Liver (tissue), 8 donors: ENCODE measurements at regions not wholly inside any gene's neighbourhood (a gene's known extent, or its start where the extent isn't known, plus 50 kb on each side); places are given as distances from the start of the nearest gene placed in this dataset.
A peak's percentile ranks its signal among the peaks of the same experiment; 100 is the strongest.

Source experiments
- DNase-seq: peaks from one replicate; pipeline ENCODE4 v3.0.0-alpha.2; 2017; ENCODE audit warnings: low spot score
- H3K27ac ChIP-seq, 2 donors: one replicate each; pipeline ENCODE4 v1.7.0; 2013; ENCODE audit warnings: inconsistent platforms in 2 of 2, low read length in 2 of 2, control low read depth in 1 of 2, low read depth in 1 of 2, mild to moderate bottlenecking in 1 of 2
- H3K27me3 ChIP-seq, 4 donors: one replicate each; pipeline versions ENCODE4 v1.6.1 to v1.7.0; 2013; ENCODE audit warnings: low read length in 3 of 4, inconsistent platforms in 1 of 4, mild to moderate bottlenecking in 1 of 4, moderate library complexity in 1 of 4; ENCODE audit not compliant: control insufficient read depth in 4 of 4, insufficient read depth in 4 of 4
- H3K36me3 ChIP-seq, 4 donors: one replicate each; pipeline versions ENCODE4 v1.6.1 to v1.7.0; 2013; ENCODE audit warnings: low read length in 3 of 4, mild to moderate bottlenecking in 3 of 4, low read depth in 1 of 4, moderate library complexity in 1 of 4; ENCODE audit not compliant: control insufficient read depth in 4 of 4, insufficient read depth in 3 of 4
- H3K4me1 ChIP-seq, 4 donors: one replicate each; pipeline versions ENCODE4 v1.6.1 to v1.7.0; 2013; ENCODE audit warnings: low read length in 3 of 4, mild to moderate bottlenecking in 3 of 4, moderate library complexity in 1 of 4; ENCODE audit not compliant: control insufficient read depth in 4 of 4, insufficient read depth in 4 of 4
- H3K4me3 ChIP-seq, 3 donors: one replicate each; pipeline versions ENCODE4 v1.6.1 to v1.7.0; 2013; ENCODE audit warnings: low read length in 3 of 3, control low read depth in 1 of 3, low read depth in 1 of 3, mild to moderate bottlenecking in 1 of 3
- H3K9ac ChIP-seq, 2 donors: one replicate each; pipeline ENCODE4 v1.7.0; 2013; ENCODE audit warnings: low read length in 2 of 2, mild to moderate bottlenecking in 2 of 2, moderate library complexity in 2 of 2, control low read depth in 1 of 2, low read depth in 1 of 2
- H3K9me3 ChIP-seq, 4 donors: one replicate each; pipeline versions ENCODE4 v1.6.1 to v1.7.0; 2013; ENCODE audit warnings: low read length in 3 of 4; ENCODE audit not compliant: control insufficient read depth in 4 of 4
- ATF3 ChIP-seq: IDR thresholded peaks from 2 replicates; pipeline ENCODE4 v1.6.1; 2016; ENCODE audit warnings: antibody characterized with exemption
- EGR1 ChIP-seq, 2 donors: IDR thresholded peaks; 2 replicates each; pipeline ENCODE4 v1.6.1; 2016 to 2018; ENCODE audit warnings: antibody characterized with exemption in 2 of 2, low read depth in 2 of 2
- FOXA1 ChIP-seq: IDR thresholded peaks from 2 replicates; pipeline ENCODE4 v1.6.1; 2016; ENCODE audit warnings: antibody characterized with exemption
- GABPA ChIP-seq, 2 donors: IDR thresholded peaks in 1 of 2; conservative IDR thresholded peaks in 1 of 2; 2 replicates each; pipeline ENCODE4 v1.6.1; 2016; ENCODE audit warnings: antibody characterized with exemption in 2 of 2, mild to moderate bottlenecking in 1 of 2, moderate library complexity in 1 of 2
- HNF4A ChIP-seq, 2 donors: conservative IDR thresholded peaks; 2 replicates each; pipeline ENCODE4 v1.6.1; 2016; ENCODE audit warnings: antibody characterized with exemption in 2 of 2, mild to moderate bottlenecking in 2 of 2
- HNF4G ChIP-seq: IDR thresholded peaks from 2 replicates; pipeline ENCODE4 v1.6.1; 2016; ENCODE audit warnings: antibody characterized with exemption
- JUND ChIP-seq, 2 donors: IDR thresholded peaks; 2 replicates each; pipeline ENCODE4 v1.6.1; 2016; ENCODE audit warnings: antibody characterized with exemption in 2 of 2
- NR2F2 ChIP-seq: IDR thresholded peaks from 2 replicates; pipeline ENCODE4 v1.6.1; 2016; ENCODE audit warnings: antibody characterized with exemption
- RAD21 ChIP-seq, 2 donors: IDR thresholded peaks; 2 replicates each; pipeline ENCODE4 v1.6.1; 2016; ENCODE audit warnings: antibody characterized with exemption in 2 of 2, mild to moderate bottlenecking in 2 of 2
- RXRA ChIP-seq, 2 donors: IDR thresholded peaks; 2 replicates each; pipeline ENCODE4 v1.6.1; 2017 to 2018; ENCODE audit warnings: antibody characterized with exemption in 2 of 2, mild to moderate bottlenecking in 1 of 2
- SP1 ChIP-seq: IDR thresholded peaks from 2 replicates; pipeline ENCODE4 v1.6.1; 2018; ENCODE audit warnings: antibody characterized with exemption, mild to moderate bottlenecking
- YY1 ChIP-seq: IDR thresholded peaks from 2 replicates; pipeline ENCODE4 v1.6.1; 2016; ENCODE audit warnings: antibody characterized with exemption, mild to moderate bottlenecking
- WGBS: extraction: QIAGEN DNeasy Blood & Tissue Kit; methylation state at CpG from one replicate; pipeline ENCODE4 v1.1.7; 2013; 5-methylcytosine and 5-hydroxymethylcytosine counted together
- TF ChIP-seq, protein P1 (sequence below): IDR thresholded peaks from 2 replicates; pipeline ENCODE4 v1.6.1; 2016; ENCODE audit warnings: antibody characterized with exemption
- TF ChIP-seq, protein P2 (sequence below): fragments of 150-350 bp; IDR thresholded peaks from 2 replicates; pipeline ENCODE4 v1.5.1; 2017; ENCODE audit warnings: improper control_type of control experiment, low read depth, low read length; ENCODE audit not compliant: missing input control
- TF ChIP-seq, protein P3 (sequence below): IDR thresholded peaks from 2 replicates; pipeline ENCODE4 v1.6.1; 2016; ENCODE audit warnings: antibody characterized with exemption
- TF ChIP-seq, protein P4 (sequence below): IDR thresholded peaks from 2 replicates; pipeline ENCODE4 v1.6.1; 2016; ENCODE audit warnings: antibody characterized with exemption, mild to moderate bottlenecking
- donor health status: healthy.
- donor health status: healthy.
- donor health status: healthy.
- donor health status: healthy.
- donor health status: healthy.

DNA sequence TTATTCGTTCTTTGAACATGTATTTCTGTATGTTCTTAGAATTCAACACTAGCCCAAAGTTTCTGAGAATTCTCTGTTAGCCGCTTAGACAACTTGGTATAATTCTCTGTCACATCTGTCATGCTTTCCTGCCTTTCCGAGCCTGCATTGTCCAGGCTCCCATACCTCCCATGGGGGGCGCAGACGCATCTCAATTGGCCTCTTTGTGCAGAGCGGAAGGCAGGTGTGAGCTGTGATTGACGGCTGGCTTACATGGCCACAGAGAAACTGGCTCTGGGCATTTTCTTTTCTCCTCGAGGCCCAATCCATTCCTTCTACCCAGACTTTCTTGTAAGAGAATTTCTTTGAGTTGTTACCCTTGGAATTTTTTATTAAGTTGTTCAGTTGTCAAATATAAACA is 132.7 kb upstream of the SESN3 start:
- Histone ChIP-seq H3K4me3 (no peak overlapping the region), H3K27ac (no peak overlapping the region), H3K27me3 (no peaks in the 10 kb centered on the region), H3K36me3 (no peaks in the 10 kb centered on the region), H3K9ac (no peak overlapping the region), H3K9me3 (no peaks in the 10 kb centered on the region), H3K4me1 (peaks cover 5 to 24% (median 15%) of the 10 kb centered on the region in 4 donors)
- TF ChIP-seq, protein P1, sequence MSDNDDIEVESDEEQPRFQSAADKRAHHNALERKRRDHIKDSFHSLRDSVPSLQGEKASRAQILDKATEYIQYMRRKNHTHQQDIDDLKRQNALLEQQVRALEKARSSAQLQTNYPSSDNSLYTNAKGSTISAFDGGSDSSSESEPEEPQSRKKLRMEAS, result no peak
- no peak for TF ChIP-seq JUND (IDR thresholded peaks at IDR 0.05)
- TF ChIP-seq, protein P2, sequence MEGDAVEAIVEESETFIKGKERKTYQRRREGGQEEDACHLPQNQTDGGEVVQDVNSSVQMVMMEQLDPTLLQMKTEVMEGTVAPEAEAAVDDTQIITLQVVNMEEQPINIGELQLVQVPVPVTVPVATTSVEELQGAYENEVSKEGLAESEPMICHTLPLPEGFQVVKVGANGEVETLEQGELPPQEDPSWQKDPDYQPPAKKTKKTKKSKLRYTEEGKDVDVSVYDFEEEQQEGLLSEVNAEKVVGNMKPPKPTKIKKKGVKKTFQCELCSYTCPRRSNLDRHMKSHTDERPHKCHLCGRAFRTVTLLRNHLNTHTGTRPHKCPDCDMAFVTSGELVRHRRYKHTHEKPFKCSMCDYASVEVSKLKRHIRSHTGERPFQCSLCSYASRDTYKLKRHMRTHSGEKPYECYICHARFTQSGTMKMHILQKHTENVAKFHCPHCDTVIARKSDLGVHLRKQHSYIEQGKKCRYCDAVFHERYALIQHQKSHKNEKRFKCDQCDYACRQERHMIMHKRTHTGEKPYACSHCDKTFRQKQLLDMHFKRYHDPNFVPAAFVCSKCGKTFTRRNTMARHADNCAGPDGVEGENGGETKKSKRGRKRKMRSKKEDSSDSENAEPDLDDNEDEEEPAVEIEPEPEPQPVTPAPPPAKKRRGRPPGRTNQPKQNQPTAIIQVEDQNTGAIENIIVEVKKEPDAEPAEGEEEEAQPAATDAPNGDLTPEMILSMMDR, result no peak
- TF ChIP-seq RAD21 (IDR thresholded peaks at IDR 0.05), result no peak
- no peak for TF ChIP-seq GABPA (IDR thresholded peaks at IDR 0.05 in 1 of 2, conservative IDR thresholded peaks at IDR 0.05 in 1 of 2)
- TF ChIP-seq, protein P3, sequence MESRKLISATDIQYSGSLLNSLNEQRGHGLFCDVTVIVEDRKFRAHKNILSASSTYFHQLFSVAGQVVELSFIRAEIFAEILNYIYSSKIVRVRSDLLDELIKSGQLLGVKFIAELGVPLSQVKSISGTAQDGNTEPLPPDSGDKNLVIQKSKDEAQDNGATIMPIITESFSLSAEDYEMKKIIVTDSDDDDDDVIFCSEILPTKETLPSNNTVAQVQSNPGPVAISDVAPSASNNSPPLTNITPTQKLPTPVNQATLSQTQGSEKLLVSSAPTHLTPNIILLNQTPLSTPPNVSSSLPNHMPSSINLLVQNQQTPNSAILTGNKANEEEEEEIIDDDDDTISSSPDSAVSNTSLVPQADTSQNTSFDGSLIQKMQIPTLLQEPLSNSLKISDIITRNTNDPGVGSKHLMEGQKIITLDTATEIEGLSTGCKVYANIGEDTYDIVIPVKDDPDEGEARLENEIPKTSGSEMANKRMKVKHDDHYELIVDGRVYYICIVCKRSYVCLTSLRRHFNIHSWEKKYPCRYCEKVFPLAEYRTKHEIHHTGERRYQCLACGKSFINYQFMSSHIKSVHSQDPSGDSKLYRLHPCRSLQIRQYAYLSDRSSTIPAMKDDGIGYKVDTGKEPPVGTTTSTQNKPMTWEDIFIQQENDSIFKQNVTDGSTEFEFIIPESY, result no peak
- no peak for TF ChIP-seq RXRA (IDR thresholded peaks at IDR 0.05)
- TF ChIP-seq, protein P4, sequence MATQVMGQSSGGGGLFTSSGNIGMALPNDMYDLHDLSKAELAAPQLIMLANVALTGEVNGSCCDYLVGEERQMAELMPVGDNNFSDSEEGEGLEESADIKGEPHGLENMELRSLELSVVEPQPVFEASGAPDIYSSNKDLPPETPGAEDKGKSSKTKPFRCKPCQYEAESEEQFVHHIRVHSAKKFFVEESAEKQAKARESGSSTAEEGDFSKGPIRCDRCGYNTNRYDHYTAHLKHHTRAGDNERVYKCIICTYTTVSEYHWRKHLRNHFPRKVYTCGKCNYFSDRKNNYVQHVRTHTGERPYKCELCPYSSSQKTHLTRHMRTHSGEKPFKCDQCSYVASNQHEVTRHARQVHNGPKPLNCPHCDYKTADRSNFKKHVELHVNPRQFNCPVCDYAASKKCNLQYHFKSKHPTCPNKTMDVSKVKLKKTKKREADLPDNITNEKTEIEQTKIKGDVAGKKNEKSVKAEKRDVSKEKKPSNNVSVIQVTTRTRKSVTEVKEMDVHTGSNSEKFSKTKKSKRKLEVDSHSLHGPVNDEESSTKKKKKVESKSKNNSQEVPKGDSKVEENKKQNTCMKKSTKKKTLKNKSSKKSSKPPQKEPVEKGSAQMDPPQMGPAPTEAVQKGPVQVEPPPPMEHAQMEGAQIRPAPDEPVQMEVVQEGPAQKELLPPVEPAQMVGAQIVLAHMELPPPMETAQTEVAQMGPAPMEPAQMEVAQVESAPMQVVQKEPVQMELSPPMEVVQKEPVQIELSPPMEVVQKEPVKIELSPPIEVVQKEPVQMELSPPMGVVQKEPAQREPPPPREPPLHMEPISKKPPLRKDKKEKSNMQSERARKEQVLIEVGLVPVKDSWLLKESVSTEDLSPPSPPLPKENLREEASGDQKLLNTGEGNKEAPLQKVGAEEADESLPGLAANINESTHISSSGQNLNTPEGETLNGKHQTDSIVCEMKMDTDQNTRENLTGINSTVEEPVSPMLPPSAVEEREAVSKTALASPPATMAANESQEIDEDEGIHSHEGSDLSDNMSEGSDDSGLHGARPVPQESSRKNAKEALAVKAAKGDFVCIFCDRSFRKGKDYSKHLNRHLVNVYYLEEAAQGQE, result no peak
- TF ChIP-seq HNF4G, result no peak
- no peak for TF ChIP-seq FOXA1
- no peak for DNase-seq
- WGBS, result 92% methylated on average over 8 of the region's 8 CpGs

DNA sequence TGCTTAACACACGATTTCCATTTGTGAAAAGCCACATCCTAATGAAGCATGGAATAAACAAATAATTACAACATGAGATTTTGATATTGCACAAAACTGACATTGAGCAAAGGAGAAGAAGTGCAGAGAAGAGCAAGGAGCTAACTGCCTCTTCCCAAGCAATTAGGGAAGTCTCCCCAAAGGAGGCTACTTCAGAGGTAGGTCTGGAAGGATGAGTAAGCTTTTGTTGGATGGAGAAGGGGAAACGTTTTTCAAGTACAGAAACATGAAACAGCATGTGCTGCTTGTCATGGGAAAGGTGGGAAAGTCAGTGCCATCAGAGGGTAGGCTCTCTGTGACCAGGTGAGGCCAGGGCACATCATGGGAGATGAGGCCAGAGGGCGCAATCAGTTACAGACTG is 132.2 kb upstream of the SESN3 start:
- TF ChIP-seq EGR1 (IDR thresholded peaks at IDR 0.05; ENCODE audit: low read depth in 2 of 2), result no peak
- peak in 1 of 2 donors; percentile 14 for TF ChIP-seq HNF4A (conservative IDR thresholded peaks at IDR 0.05)
- TF ChIP-seq RXRA (IDR thresholded peaks at IDR 0.05), result no peak
- TF ChIP-seq, protein P1, result no peak
- no peak for TF ChIP-seq ATF3
- TF ChIP-seq NR2F2, result no peak
- no peak for TF ChIP-seq YY1
- TF ChIP-seq, protein P3, result no peak
- TF ChIP-seq, protein P4, result no peak
- peak in 1 of 2 donors; percentile 5 for TF ChIP-seq RAD21 (IDR thresholded peaks at IDR 0.05)
- no peak for TF ChIP-seq SP1
- no peak for TF ChIP-seq HNF4G
- H3K9ac ChIP-seq, result no peak overlapping the region

More for the DNA sequence above, 132.2 kb upstream of the SESN3 start:
- H3K4me3 ChIP-seq, result no peak overlapping the region
- DNase-seq, result no peak
- no peak overlapping the region for H3K27ac ChIP-seq
- H3K9me3 ChIP-seq, result no peaks in the 10 kb centered on the region
- H3K4me1 ChIP-seq, result peaks cover 5 to 26% (median 16%) of the 10 kb centered on the region in 4 donors
- no peaks in the 10 kb centered on the region for H3K27me3 ChIP-seq
- no peaks in the 10 kb centered on the region for H3K36me3 ChIP-seq
- WGBS, result 51% methylated on average over 3 of the region's 3 CpGs
